Skin of body (tissue), 1 donor: ENCODE measurements at regions not wholly inside any gene's neighbourhood (a gene's known extent, or its start where the extent isn't known, plus 50 kb on each side); places are given as distances from the start of the nearest gene placed in this dataset.
"Not testable (repeated sequence)": the region's sequence is repeated elsewhere in the genome, so short reads cannot be mapped to it uniquely, and the experiment has no call there.

Experiments used
- DNase-seq: peaks from one replicate; lab custom pipeline; 2025; lab: John Stamatoyannopoulos, UW

- DNase-seq = no peak
Measured at GRCh38 chr2:122531290-122532071, 776.0 kb downstream of the TSN start.

- no peak for DNase-seq
Measured at GRCh38 chr2:122532072-122532344, 776.6 kb downstream of the TSN start.

GRCh38 chr2:122532481-122532880 lies 777.0 kb downstream of the TSN start:
- DNase-seq = no peak

- no peak for DNase-seq
Measured at GRCh38 chr2:122535960-122536505, 780.6 kb downstream of the TSN start.

GRCh38 chr2:122539311-122539710 lies 783.9 kb downstream of the TSN start:
- DNase-seq = no peak

GRCh38 chr2:122539920-122540319 lies 784.5 kb downstream of the TSN start:
- no peak for DNase-seq

GRCh38 chr2:122542236-122542635 lies 786.8 kb downstream of the TSN start:
- no peak for DNase-seq

GRCh38 chr2:122542646-122543045 lies 787.2 kb downstream of the TSN start:
- DNase-seq = no peak

- no peak for DNase-seq
Measured at GRCh38 chr2:122543815-122544214, 788.4 kb downstream of the TSN start.

- no peak for DNase-seq
Measured at GRCh38 chr2:122545821-122546220, 790.4 kb downstream of the TSN start.

- no peak for DNase-seq
Measured at GRCh38 chr2:122562775-122563174, 807.3 kb downstream of the TSN start.

- peak; percentile 32 for DNase-seq
Measured at GRCh38 chr2:122563781-122564180, 808.3 kb downstream of the TSN start.

GRCh38 chr2:122564843-122565242 lies 809.4 kb downstream of the TSN start:
- no peak for DNase-seq

GRCh38 chr2:122565364-122565763 lies 809.9 kb downstream of the TSN start:
- no peak for DNase-seq

- DNase-seq = no peak
Measured at GRCh38 chr2:122570641-122571040, 815.2 kb downstream of the TSN start.

- DNase-seq = not testable (repeated sequence)
Measured at GRCh38 chr2:122571471-122571870, 816.0 kb downstream of the TSN start.

GRCh38 chr2:122575076-122575475 lies 819.6 kb downstream of the TSN start:
- DNase-seq = no peak

- DNase-seq = no peak
Measured at GRCh38 chr2:122583159-122583917, 827.9 kb downstream of the TSN start.

- no peak for DNase-seq
Measured at GRCh38 chr2:122590524-122590923, 835.1 kb downstream of the TSN start.

GRCh38 chr2:122595065-122595464 lies 839.6 kb downstream of the TSN start:
- DNase-seq = no peak

GRCh38 chr2:122596598-122596997 lies 841.1 kb downstream of the TSN start:
- DNase-seq = no peak

- no peak for DNase-seq
Measured at GRCh38 chr2:122598784-122599183, 843.3 kb downstream of the TSN start.
